ENCODE measurements at regions not wholly inside any gene's neighbourhood (a gene's known extent, or its start where the extent isn't known, plus 50 kb on each side); places are given as distances from the start of the nearest gene placed in this dataset.

- no peaks in the 10 kb centered on the region for H3K9me3 ChIP-seq (ENCODE audit: insufficient read depth, low read depth, low read length)
- peaks cover 19% of the 10 kb centered on the region for H3K27me3 ChIP-seq (ENCODE audit: insufficient read depth, low read length)
- H3K4me1 ChIP-seq (ENCODE audit: insufficient read depth, low read length), result peaks cover 16% of the 10 kb centered on the region; the same call in 1 of the 2 replicates
- H3K4me3 ChIP-seq (ENCODE audit: low read length), result peak within 1 kb of the TSS; percentile 94
- 0 out of 2 replicates have a peak, but pooled peaks cover 8% of the 10 kb centered on the region for H3K36me3 ChIP-seq (ENCODE audit: insufficient read depth, low read depth, low read length)
- peak within 1 kb of the TSS; percentile 81 for H3K9ac ChIP-seq (ENCODE audit: low read depth, low read length)
- no peak within 1 kb of the TSS for H3K27ac ChIP-seq (ENCODE audit: low read length)
These were observed 401.8 kb downstream of the SHQ1 start, which contains the start of gene RYBP for GRCh38 chr3:72446218-72447058. RYBP (minus strand) TSS chr3:72446621.

- H3K36me3 ChIP-seq (ENCODE audit: insufficient read depth, low read depth, low read length), result 0 out of 2 replicates have a peak, but pooled peaks cover 8% of the 10 kb centered on the region
- peaks cover 16% of the 10 kb centered on the region; the same call in 1 of the 2 replicates for H3K4me1 ChIP-seq (ENCODE audit: insufficient read depth, low read length)
- peak overlapping the region; percentile 81; the same call in 1 of the 2 replicates for H3K9ac ChIP-seq (ENCODE audit: low read depth, low read length)
- no peak overlapping the region for H3K27ac ChIP-seq (ENCODE audit: low read length)
- peaks cover 17% of the 10 kb centered on the region for H3K27me3 ChIP-seq (ENCODE audit: insufficient read depth, low read length)
- no peaks in the 10 kb centered on the region for H3K9me3 ChIP-seq (ENCODE audit: insufficient read depth, low read depth, low read length)
- peak overlapping the region; percentile 94 for H3K4me3 ChIP-seq (ENCODE audit: low read length)
These were observed 402.4 kb downstream of the SHQ1 start for GRCh38 chr3:72445827-72446217.

- Histone ChIP-seq H3K27ac (ENCODE audit: low read length) (no peak overlapping the region), H3K4me1 (ENCODE audit: insufficient read depth, low read length) (peaks cover 16% of the 10 kb centered on the region; the same call in 1 of the 2 replicates), H3K4me3 (ENCODE audit: low read length) (peak overlapping the region; percentile 94)
These were observed 403.5 kb downstream of the SHQ1 start for GRCh38 chr3:72444656-72445223.

DNA sequence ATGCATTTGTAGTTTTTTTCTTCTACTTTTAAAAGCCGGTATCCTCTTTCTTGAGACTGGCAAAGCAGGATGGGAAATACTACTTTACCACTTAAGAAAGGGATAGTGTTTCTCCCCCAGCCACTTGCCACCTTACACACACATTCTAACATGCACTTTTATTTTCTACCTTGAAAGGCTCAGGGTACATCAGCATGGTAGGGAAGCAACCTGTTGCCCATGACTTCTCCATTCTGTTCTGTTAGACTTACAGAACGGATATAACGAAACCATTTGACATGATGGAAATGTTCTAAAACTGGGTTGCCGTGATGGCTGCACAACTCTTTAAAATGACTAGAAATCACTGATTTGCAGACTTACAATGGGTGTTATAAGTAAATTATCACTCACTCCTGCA is 405.5 kb downstream of the SHQ1 start:
- no peak overlapping the region for H3K27ac ChIP-seq (ENCODE audit: low read length)
- H3K9ac ChIP-seq (ENCODE audit: low read depth, low read length), result no peak overlapping the region
- H3K4me1 ChIP-seq (ENCODE audit: insufficient read depth, low read length), result peaks cover 16% of the 10 kb centered on the region; the same call in 1 of the 2 replicates
- H3K36me3 ChIP-seq (ENCODE audit: insufficient read depth, low read depth, low read length), result peaks cover 38% of the 10 kb centered on the region
- no peak overlapping the region for H3K4me3 ChIP-seq (ENCODE audit: low read length)
- no peaks in the 10 kb centered on the region for H3K9me3 ChIP-seq (ENCODE audit: insufficient read depth, low read depth, low read length)
- peaks cover 4% of the 10 kb centered on the region for H3K27me3 ChIP-seq (ENCODE audit: insufficient read depth, low read length)

More at GRCh38 chr3:72444656-72445223, 403.5 kb downstream of the SHQ1 start:
- Histone ChIP-seq H3K9me3 (ENCODE audit: insufficient read depth, low read depth, low read length) (no peaks in the 10 kb centered on the region), H3K9ac (ENCODE audit: low read depth, low read length) (peak overlapping the region; percentile 81; the same call in 1 of the 2 replicates), H3K27me3 (ENCODE audit: insufficient read depth, low read length) (peaks cover 17% of the 10 kb centered on the region), H3K36me3 (ENCODE audit: insufficient read depth, low read depth, low read length) (peaks cover 19% of the 10 kb centered on the region; the same call in 1 of the 2 replicates)

- H3K4me1 ChIP-seq (ENCODE audit: insufficient read depth, low read length), result peaks cover 16% of the 10 kb centered on the region; the same call in 1 of the 2 replicates
- no peaks in the 10 kb centered on the region for H3K27me3 ChIP-seq (ENCODE audit: insufficient read depth, low read length)
- no peaks in the 10 kb centered on the region for H3K9me3 ChIP-seq (ENCODE audit: insufficient read depth, low read depth, low read length)
- H3K36me3 ChIP-seq (ENCODE audit: insufficient read depth, low read depth, low read length), result peaks cover 38% of the 10 kb centered on the region
- H3K9ac ChIP-seq (ENCODE audit: low read depth, low read length), result no peak overlapping the region
- no peak overlapping the region for H3K4me3 ChIP-seq (ENCODE audit: low read length)
- H3K27ac ChIP-seq (ENCODE audit: low read length), result no peak overlapping the region
These were observed 406.8 kb downstream of the SHQ1 start for GRCh38 chr3:72441284-72441994.

- Histone ChIP-seq H3K4me3 (ENCODE audit: low read length) (no peak overlapping the region), H3K27me3 (ENCODE audit: insufficient read depth, low read length) (no peaks in the 10 kb centered on the region), H3K36me3 (ENCODE audit: insufficient read depth, low read depth, low read length) (peaks cover 38% of the 10 kb centered on the region), H3K4me1 (ENCODE audit: insufficient read depth, low read length) (peaks cover 16% of the 10 kb centered on the region; the same call in 1 of the 2 replicates), H3K9me3 (ENCODE audit: insufficient read depth, low read depth, low read length) (no peaks in the 10 kb centered on the region), H3K27ac (ENCODE audit: low read length) (no peak overlapping the region), H3K9ac (ENCODE audit: low read depth, low read length) (no peak overlapping the region)
These were observed 407.8 kb downstream of the SHQ1 start for GRCh38 chr3:72440491-72440890.

GRCh38 chr3:72439321-72440183 is 408.7 kb downstream of the SHQ1 start:
- Histone ChIP-seq H3K27ac (ENCODE audit: low read length) (no peak overlapping the region), H3K4me3 (ENCODE audit: low read length) (no peak overlapping the region), H3K9me3 (ENCODE audit: insufficient read depth, low read depth, low read length) (no peaks in the 10 kb centered on the region), H3K36me3 (ENCODE audit: insufficient read depth, low read depth, low read length) (peaks cover 38% of the 10 kb centered on the region), H3K27me3 (ENCODE audit: insufficient read depth, low read length) (no peaks in the 10 kb centered on the region), H3K9ac (ENCODE audit: low read depth, low read length) (no peak overlapping the region), H3K4me1 (ENCODE audit: insufficient read depth, low read length) (peaks cover 12% of the 10 kb centered on the region; the same call in 1 of the 2 replicates)

- H3K9ac ChIP-seq (ENCODE audit: low read depth, low read length), result no peak overlapping the region
- no peak overlapping the region for H3K27ac ChIP-seq (ENCODE audit: low read length)
- no peak overlapping the region for H3K4me3 ChIP-seq (ENCODE audit: low read length)
- H3K4me1 ChIP-seq (ENCODE audit: insufficient read depth, low read length), result peaks cover 7% of the 10 kb centered on the region; the same call in 1 of the 2 replicates
- H3K9me3 ChIP-seq (ENCODE audit: insufficient read depth, low read depth, low read length), result no peaks in the 10 kb centered on the region
- H3K36me3 ChIP-seq (ENCODE audit: insufficient read depth, low read depth, low read length), result peaks cover 30% of the 10 kb centered on the region
- no peaks in the 10 kb centered on the region for H3K27me3 ChIP-seq (ENCODE audit: insufficient read depth, low read length)
These were observed 410.4 kb downstream of the SHQ1 start for GRCh38 chr3:72437661-72438406.

DNA sequence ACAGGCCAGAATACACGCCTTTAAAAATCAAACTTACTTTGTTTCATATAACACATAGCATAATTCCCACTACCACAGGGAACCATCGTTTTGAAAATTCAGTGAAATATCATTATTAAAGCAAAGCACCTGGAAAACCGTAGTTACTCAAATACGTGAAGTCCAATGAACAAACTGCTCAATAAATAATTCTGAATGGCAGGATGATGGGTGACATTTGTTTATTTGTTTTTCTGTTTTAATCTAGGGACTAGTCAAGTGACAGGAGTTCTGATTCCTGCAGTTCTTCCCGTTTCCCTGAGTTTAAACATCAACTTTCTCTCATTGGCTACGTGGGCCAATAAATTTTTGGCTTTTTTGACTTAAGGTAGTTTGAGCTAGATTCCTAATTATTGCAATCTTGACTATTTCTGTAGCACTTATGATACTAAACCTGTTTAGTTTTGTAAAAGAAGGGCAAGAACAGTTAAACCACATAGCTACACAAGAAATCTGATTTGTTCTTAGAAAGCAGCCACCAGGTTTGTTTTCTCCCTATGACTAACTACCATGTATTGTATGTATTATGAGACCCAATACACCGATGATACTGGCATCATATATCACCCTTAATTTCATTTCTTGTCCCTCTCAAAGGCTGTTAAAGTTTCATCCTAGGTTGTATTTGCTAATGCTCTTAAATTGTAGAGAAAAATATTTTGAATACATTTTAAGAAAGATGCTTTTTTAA is 411.2 kb downstream of the SHQ1 start:
- Histone ChIP-seq H3K27ac (ENCODE audit: low read length) (no peak overlapping the region), H3K4me3 (ENCODE audit: low read length) (no peak overlapping the region), H3K36me3 (ENCODE audit: insufficient read depth, low read depth, low read length) (peaks cover 30% of the 10 kb centered on the region), H3K4me1 (ENCODE audit: insufficient read depth, low read length) (0 out of 2 replicates have a peak, but pooled peaks cover 3% of the 10 kb centered on the region), H3K27me3 (ENCODE audit: insufficient read depth, low read length) (no peaks in the 10 kb centered on the region), H3K9me3 (ENCODE audit: insufficient read depth, low read depth, low read length) (no peaks in the 10 kb centered on the region), H3K9ac (ENCODE audit: low read depth, low read length) (no peak overlapping the region)

- no peaks in the 10 kb centered on the region for H3K27me3 ChIP-seq (ENCODE audit: insufficient read depth, low read length)
- no peak overlapping the region for H3K9ac ChIP-seq (ENCODE audit: low read depth, low read length)
- H3K9me3 ChIP-seq (ENCODE audit: insufficient read depth, low read depth, low read length), result no peaks in the 10 kb centered on the region
- H3K4me1 ChIP-seq (ENCODE audit: insufficient read depth, low read length), result peaks cover under 1% of the 10 kb centered on the region; the same call in 1 of the 2 replicates
- H3K36me3 ChIP-seq (ENCODE audit: insufficient read depth, low read depth, low read length), result peaks cover 15% of the 10 kb centered on the region
- H3K4me3 ChIP-seq (ENCODE audit: low read length), result no peak overlapping the region
- H3K27ac ChIP-seq (ENCODE audit: low read length), result no peak overlapping the region
These were observed 413.9 kb downstream of the SHQ1 start for GRCh38 chr3:72434296-72434695.
